A673 (cell line): ENCODE measurements at regions not wholly inside any gene's neighbourhood (a gene's known extent, or its start where the extent isn't known, plus 50 kb on each side); places are given as distances from the start of the nearest gene placed in this dataset.
"Not testable (repeated sequence)": the region's sequence is repeated elsewhere in the genome, so short reads cannot be mapped to it uniquely, and the experiment has no call there.

Experiments
- BruUV-seq: library from RNA; stranded (reverse); fragments of 400-500 nt; replicated peaks from 2 replicates; lab custom pipeline; 2021; lab: Mats Ljungman, UMichigan
- CTCF ChIA-PET: fragments of 300-600 bp; sonication (Branson Sonifier 250); formaldehyde crosslinking; loops from one replicate; lab custom pipeline; 2022; ENCODE audit warnings: antibody characterized with exemption; lab: Charles Lee
- POLR2A ChIA-PET: fragments of 300-600 bp; sonication (Branson Sonifier 250); formaldehyde crosslinking; loops from one replicate; lab custom pipeline; 2022; ENCODE audit warnings: antibody characterized with exemption; ENCODE audit not compliant: low non-redundant PET; lab: Charles Lee
- DNase-seq: peaks from one replicate; pipeline ENCODE4 v3.0.0-alpha.2; 2015; ENCODE audit warnings: low spot score
- H3K27ac ChIP-seq: fragments of 200-600 bp; sonication (generic); 2 replicates; pipeline ENCODE4 v1.5.1; 2016; ENCODE audit warnings: mixed run types, low read depth, mild to moderate bottlenecking, mixed read lengths, antibody characterized with exemption, low read length; ENCODE audit not compliant: poor library complexity, severe bottlenecking
- H3K27me3 ChIP-seq: fragments of 200-600 bp; sonication (generic); replicated peaks from 2 replicates; pipeline ENCODE4 v1.6.1; 2017; ENCODE audit warnings: mixed run types, low read depth, mild to moderate bottlenecking, mixed read lengths, antibody characterized with exemption, low read length; ENCODE audit not compliant: insufficient read depth, poor library complexity
- H3K36me3 ChIP-seq: fragments of 200-600 bp; sonication (generic); 2 replicates; pipeline ENCODE4 v1.6.1; 2016; ENCODE audit warnings: mixed run types, mild to moderate bottlenecking, mixed read lengths, antibody characterized with exemption, low read length; ENCODE audit not compliant: insufficient read depth, poor library complexity, severe bottlenecking
- H3K4me1 ChIP-seq: fragments of 200-600 bp; sonication (generic); 2 replicates; pipeline ENCODE4 v1.6.1; 2017; ENCODE audit warnings: mixed run types, mild to moderate bottlenecking, mixed read lengths, antibody characterized with exemption, low read length; ENCODE audit not compliant: insufficient read depth, poor library complexity, severe bottlenecking
- H3K4me3 ChIP-seq: fragments of 200-600 bp; sonication (generic); 2 replicates; pipeline ENCODE4 v1.5.1; 2016; ENCODE audit warnings: low read depth, mixed run types, mild to moderate bottlenecking, mixed read lengths, low read length; ENCODE audit not compliant: poor library complexity, severe bottlenecking
- H3K9me3 ChIP-seq: fragments of 200-600 bp; sonication (generic); 2 replicates; pipeline ENCODE4 v1.6.1; 2016; ENCODE audit warnings: mixed run types, low read depth, mild to moderate bottlenecking, mixed read lengths, antibody characterized with exemption, low read length; ENCODE audit not compliant: poor library complexity, severe bottlenecking
- CTCF ChIP-seq: fragments of 300-800, 200-600 bp; sonication (generic); conservative IDR thresholded peaks from 2 replicates; pipeline ENCODE4 v1.5.1; 2017; ENCODE audit warnings: low read depth, mild to moderate bottlenecking, antibody characterized with exemption, low read length, moderate library complexity, mixed read lengths
- EZH2 ChIP-seq: fragments of 200-600 bp; sonication (generic); IDR thresholded peaks from 2 replicates; pipeline ENCODE4 v1.6.1; 2017; ENCODE audit warnings: borderline replicate concordance, low read depth, mild to moderate bottlenecking, mixed read lengths, antibody characterized with exemption, low read length; ENCODE audit not compliant: poor library complexity, severe bottlenecking
- intact Hi-C: fragments of 100-400 bp; cut with micrococcal nuclease; formaldehyde crosslinking; loops from one replicate; pipeline ENCODE4 v1.10.0; 2022; ENCODE audit not compliant: unreplicated experiment

- Histone ChIP-seq H3K36me3 (no peaks in the 10 kb centered on the region), H3K27me3 (no peaks in the 10 kb centered on the region), H3K9me3 (peaks cover 6% of the 10 kb centered on the region), H3K27ac (no peak overlapping the region), H3K4me3 (no peak overlapping the region), H3K4me1 (no peaks in the 10 kb centered on the region)
- ChIA-PET POLR2A (no interaction called here), CTCF (no interaction called here)
- intact Hi-C loops: no loop called here
- DNase-seq: no peak
- no TSS peak for BruUV-seq
- TF ChIP-seq EZH2 (no peak), CTCF (no peak)
Observed at GRCh38 chr10:62979921-62980320, 153.2 kb upstream of the NRBF2 start.

- TF ChIP-seq EZH2 (no peak), CTCF (no peak)
- Histone ChIP-seq H3K36me3 (no peaks in the 10 kb centered on the region), H3K4me1 (no peaks in the 10 kb centered on the region), H3K4me3 (no peak overlapping the region), H3K27me3 (no peaks in the 10 kb centered on the region), H3K9me3 (peaks cover 6% of the 10 kb centered on the region), H3K27ac (no peak overlapping the region)
- DNase-seq: no peak
- ChIA-PET CTCF (no interaction called here), POLR2A (no interaction called here)
- intact Hi-C loops: no loop called here
- BruUV-seq: no TSS peak
Observed at GRCh38 chr10:62978482-62978881, 154.6 kb upstream of the NRBF2 start.

- H3K27me3 ChIP-seq, POLR2A ChIA-PET, H3K4me3 ChIP-seq, H3K36me3 ChIP-seq, H3K4me1 ChIP-seq, DNase-seq, H3K9me3 ChIP-seq, intact Hi-C loops, BruUV-seq, CTCF ChIA-PET, H3K27ac ChIP-seq: not testable (repeated sequence)
Observed at GRCh38 chr10:62974795-62975194, 158.3 kb upstream of the NRBF2 start.

GRCh38 chr10:62972103-62972502, 155.9 kb upstream of the EGR2 start:
- no TSS peak for BruUV-seq
- no peak overlapping the region for H3K27ac ChIP-seq
- no peaks in the 10 kb centered on the region for H3K27me3 ChIP-seq
- intact Hi-C loops: no loop called here
- TF ChIP-seq EZH2: no peak
- no peak for TF ChIP-seq CTCF
- ChIA-PET CTCF (no interaction called here), POLR2A (no interaction called here)
- no peaks in the 10 kb centered on the region for H3K4me1 ChIP-seq
- H3K36me3 ChIP-seq: no peaks in the 10 kb centered on the region
- DNase-seq: no peak
- H3K9me3 ChIP-seq: peaks cover 6% of the 10 kb centered on the region
- H3K4me3 ChIP-seq: no peak overlapping the region
